Vagina (tissue), 2 donors: ENCODE measurements at regions not wholly inside any gene's neighbourhood (a gene's known extent, or its start where the extent isn't known, plus 50 kb on each side); places are given as distances from the start of the nearest gene placed in this dataset.

Experiments used
- CTCF ChIP-seq, 3 experiments: fragments of 450-650 bp in 2 of 3; fragments of 200-600 bp in 1 of 3; sonication (generic) in 1 of 3; IDR thresholded peaks; one replicate each; pipeline ENCODE4 v1.5.1; 2017 to 2019; ENCODE audit warnings: antibody characterized with exemption in 3 of 3, mild to moderate bottlenecking in 2 of 3, moderate library complexity in 2 of 3
- POLR2A ChIP-seq, 2 donors: fragments of 450-650 bp; IDR thresholded peaks; one replicate each; pipeline ENCODE4 v1.6.1; 2017; ENCODE audit warnings: antibody characterized with exemption in 2 of 2, mild to moderate bottlenecking in 2 of 2, moderate library complexity in 2 of 2
- POLR2AphosphoS5 ChIP-seq, 2 donors: sonication (generic); formaldehyde crosslinking; IDR thresholded peaks; one replicate each; pipeline ENCODE4 v1.9.0; 2017; ENCODE audit warnings: antibody characterized with exemption in 2 of 2, mild to moderate bottlenecking in 2 of 2, low read depth in 1 of 2; ENCODE audit not compliant: insufficient read depth in 1 of 2

- no peak for TF ChIP-seq CTCF (IDR thresholded peaks at IDR 0.05)
- TF ChIP-seq POLR2AphosphoS5 (IDR thresholded peaks at IDR 0.05; ENCODE audit: insufficient read depth in 1 of 2, low read depth in 1 of 2), result no peak
- TF ChIP-seq POLR2A (IDR thresholded peaks at IDR 0.05), result no peak
Observed at GRCh38 chr10:131387018-131387529, 75.6 kb upstream of the TCERG1L start.
